GM21717 (cell line): ENCODE measurements at regions not wholly inside any gene's neighbourhood (a gene's known extent, or its start where the extent isn't known, plus 50 kb on each side); places are given as distances from the start of the nearest gene placed in this dataset.
"Not testable (repeated sequence)": the region's sequence is repeated elsewhere in the genome, so short reads cannot be mapped to it uniquely, and the experiment has no call there.

Experiments
- ATAC-seq: cut with Tn5 transposase; IDR thresholded peaks from one replicate; pipeline ENCODE4 v1.9.1; 2021; ENCODE audit warnings: mild to moderate bottlenecking, moderate library complexity; ENCODE audit not compliant: unreplicated experiment

DNA sequence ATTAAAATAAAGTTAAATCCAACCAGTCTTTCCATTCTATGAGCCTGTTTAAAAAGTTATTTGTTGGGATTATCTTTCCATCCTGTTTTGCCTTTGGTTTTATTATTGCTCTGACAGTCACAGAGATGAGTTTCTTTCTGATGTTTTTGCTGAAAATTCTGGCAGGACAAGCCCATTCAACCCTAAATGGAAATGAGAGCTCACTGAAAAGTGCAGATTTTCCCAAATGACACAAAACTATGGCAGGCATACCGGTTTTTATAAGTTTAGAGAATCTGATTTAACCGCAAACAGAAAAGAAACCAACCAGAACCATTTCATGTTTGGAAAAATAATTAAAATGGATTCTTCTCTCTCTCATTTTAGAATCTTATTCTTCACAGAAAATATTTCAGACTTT, 238.1 kb upstream of the SGO1 start:
- no peak for ATAC-seq

DNA sequence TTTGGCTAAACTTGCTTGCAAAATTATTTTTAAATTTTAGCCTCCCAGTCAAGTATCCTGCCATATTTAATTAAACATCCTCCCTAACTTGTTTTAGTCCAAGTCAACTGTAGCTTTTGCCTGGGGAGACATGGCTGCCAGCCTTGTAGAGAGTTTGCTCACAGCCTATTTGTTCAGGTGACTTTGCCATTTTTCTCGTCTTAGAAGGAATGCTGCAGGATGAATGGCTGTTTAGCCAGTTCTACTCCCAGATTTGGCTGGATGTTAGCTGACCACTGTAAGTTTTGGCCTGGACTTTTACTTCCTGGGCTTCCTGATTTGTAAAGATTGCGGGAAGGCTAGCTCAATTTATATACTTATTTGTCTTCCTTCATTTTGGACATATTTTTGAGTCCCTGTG, 236.4 kb upstream of the SGO1 start:
- no peak for ATAC-seq

DNA sequence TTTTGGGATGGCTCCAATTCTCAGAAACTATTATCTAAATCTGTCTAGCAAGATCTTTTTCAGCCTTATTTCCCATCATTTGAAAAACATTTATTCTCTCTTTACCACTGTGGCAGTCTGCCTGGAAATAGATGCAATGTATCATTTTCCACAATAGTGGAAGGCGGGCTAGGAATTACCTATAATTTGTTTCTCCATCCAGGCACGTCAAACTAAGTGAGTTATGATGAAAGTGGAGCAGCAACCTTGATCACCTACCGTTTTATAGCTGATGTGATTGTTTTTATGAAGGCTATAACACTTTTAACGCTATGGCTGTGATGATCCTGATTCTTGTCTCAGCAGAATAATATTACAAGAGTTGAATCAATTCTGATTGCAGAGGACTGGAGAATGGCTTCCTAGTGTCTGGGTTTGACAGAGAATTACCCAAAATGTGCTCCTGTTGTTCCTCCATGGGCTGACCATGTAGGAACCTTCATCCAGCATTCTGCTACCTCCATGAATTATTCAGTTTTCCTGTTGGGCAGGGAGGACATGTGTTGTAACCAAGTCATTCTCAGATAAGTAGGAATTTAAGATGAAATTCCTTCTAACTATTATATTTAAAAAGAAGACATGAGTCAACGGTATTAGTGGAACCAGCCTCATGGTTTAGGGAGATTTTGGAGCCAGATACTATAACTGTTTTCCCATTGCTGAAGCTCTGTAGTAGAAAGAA, 231.5 kb upstream of the SGO1 start:
- ATAC-seq: no peak

DNA sequence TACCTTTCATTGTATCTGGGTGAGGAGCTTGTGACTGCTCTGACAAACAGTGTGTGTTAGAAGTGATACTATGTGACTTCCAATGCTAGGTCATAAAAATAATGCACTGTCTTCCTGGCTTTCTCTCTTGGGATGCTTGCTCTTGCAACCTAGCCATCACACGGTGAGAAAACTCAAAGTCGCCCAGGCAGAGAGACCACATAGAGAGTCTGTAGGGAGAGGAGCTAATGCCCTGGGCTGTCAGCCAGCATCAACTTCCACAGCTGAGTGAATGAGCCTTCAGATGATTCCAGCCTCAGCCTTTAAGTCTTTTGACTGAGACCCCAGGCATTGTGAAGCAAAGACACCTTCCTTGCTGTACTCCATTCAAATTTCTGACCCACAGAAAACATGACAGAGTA, 220.6 kb upstream of the SGO1 start:
- no peak for ATAC-seq

DNA sequence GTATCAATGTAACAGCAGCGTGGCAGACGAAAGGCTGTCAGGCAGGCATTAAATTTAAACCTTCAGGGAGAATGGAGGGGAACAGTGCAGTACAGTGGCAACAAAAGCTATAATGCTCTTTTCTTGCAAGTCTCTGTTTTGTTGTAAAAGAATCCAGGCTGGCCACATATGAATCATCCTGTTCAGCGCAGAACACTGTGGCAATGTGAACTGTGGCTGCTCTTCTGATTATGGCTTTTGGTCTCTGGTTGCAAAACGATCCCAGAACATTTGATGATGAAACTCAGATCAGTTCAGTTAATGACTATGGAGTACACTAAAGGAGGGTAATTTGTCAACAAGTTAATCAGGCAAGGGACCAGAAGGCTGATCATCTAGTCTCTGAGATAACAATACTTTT, 219.7 kb upstream of the SGO1 start:
- ATAC-seq: no peak

DNA sequence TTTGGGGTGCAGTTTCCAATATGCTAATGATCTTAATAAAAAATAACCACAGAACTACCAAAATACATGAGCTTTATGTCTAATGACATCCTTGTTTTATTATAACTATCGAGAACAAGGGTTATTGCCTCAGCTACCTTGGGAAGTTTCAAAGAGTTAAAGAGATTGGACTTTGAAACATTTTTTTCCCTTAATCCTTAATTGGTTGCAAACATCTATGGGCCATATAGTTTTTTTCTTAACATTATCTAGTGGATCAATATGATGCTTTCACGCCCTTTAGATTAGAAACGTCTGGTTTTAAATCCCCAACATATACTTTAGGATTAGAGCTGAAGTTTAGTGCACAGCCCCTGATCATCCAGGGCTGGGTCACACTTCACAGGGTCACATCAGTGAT, 219.2 kb upstream of the SGO1 start:
- ATAC-seq: no peak

DNA sequence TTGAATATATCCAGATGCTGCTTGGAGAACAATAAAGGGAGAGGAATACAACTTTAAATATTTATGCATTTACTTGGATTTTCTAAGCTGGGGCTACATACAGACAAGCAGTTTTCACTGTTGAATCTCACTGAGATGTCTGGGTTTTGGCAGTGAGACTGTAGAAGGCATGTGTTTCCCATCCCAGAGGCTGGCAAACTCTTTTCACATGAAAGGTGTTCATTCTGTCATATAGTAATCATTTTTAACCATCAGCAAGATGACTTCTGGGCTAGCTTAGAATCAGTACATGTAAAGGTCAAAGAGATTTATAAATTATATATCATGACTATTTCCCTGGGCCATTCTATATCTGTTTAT, 218.7 kb upstream of the SGO1 start:
- ATAC-seq: no peak

DNA sequence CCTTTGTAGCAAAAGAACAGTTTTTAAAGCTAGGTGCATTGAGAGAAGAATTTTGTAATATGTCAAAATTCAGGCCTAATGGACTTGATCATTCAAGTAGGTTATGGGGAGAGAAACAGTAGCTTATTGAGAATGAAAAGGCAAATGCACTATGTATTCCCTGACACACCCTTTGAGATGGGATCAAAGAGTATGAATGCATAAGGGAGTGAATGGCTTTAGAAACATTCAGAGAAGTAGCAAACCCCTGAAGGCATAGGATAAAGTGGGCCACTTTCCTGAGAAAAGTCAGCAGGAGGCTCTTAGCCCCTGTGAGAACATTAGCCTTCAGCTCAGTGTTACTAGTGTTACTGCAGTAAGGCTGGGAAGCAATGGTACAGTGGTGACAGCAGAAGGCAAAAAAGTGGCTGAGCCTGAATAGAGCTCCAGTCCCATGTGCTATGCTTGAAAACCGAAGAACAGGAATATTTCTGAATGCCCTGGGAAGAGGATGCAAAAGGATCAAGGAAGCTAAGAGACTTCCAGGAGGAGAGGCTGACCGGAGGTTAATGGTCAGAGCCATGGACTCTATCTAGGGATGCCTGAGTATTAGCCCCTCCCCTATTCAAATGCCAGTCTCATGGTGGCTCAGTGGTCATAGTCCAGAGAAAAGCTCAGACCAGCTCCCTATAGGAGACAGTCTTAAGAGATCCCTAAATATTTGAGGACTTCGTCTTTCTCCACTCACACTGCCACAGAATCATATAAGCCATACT, 218.2 kb upstream of the SGO1 start:
- ATAC-seq: no peak

DNA sequence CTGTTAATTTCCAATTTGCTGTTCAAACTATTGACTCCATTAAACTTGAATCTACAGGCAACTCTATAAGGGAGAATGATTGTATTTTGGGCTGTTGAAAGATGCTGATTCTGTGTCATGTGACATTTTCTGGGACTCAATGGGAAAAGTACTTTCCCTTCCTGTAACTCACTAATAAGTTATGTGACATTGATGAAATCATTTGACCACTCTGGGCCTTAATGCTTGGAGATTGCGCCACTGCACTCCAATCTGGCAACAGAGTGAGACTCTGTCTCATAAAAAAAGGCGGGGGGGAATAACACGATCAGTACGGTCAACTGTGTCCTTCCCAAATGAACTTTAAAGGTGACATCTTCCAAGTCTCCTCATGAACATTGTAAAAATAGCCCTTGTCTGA, 215.2 kb upstream of the SGO1 start:
- no peak for ATAC-seq

DNA sequence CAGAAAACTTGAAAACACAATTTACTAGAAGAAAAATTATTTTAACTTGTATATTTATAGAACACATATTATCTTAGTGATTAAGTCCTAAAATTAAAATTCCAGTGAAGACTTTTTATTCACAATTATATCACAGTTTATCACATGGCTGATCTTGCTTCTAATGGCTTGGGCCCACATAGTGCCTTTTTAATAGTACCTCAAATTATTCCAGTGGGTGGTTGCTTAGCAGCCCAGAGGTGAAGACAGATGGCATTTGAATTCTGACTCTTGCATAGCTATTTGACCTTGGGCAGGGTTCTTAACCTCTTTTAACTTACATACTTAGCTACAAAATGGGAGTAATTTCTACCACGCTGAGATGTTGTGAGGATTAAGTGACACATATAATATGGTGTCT, 214.7 kb upstream of the SGO1 start:
- no peak for ATAC-seq

DNA sequence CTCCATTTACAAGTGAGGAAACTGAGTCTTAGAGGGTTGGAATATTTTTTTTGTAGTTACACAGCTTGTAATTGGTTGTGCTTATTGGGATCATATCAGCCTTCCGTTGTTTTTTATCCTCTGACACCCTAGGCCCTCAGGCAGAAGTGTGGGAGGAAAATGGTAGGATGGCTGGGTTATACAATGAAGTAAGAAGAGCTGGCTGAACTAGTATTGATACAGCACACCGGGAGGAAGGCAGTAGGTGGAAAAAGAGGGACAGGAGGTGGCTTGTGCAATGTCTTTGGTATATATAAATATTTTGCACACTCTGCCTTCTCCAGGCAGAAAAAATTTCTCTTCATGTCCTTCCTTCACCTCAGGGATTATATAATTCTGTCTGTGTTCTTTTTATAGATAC, 214.3 kb upstream of the SGO1 start:
- no peak for ATAC-seq

DNA sequence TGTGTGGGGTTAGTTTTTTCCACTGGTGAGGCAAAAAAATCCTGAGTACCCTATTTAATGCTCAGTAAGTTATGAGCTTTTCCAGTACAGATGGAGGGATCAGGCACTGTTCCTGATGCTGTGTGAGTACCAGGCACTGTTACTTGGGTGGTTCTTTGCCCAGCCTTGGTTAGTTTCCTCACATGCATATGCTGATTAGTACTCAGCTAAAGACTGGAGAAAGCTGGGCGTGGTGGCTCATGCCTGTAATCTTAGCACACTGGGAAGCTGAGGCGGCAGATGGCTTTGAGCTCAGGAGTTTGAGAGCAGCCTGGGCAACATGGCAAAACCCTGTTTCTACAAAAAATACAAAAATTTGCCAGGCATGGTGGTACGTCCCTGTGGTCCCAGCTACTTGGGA, 210.3 kb upstream of the SGO1 start:
- no peak for ATAC-seq

DNA sequence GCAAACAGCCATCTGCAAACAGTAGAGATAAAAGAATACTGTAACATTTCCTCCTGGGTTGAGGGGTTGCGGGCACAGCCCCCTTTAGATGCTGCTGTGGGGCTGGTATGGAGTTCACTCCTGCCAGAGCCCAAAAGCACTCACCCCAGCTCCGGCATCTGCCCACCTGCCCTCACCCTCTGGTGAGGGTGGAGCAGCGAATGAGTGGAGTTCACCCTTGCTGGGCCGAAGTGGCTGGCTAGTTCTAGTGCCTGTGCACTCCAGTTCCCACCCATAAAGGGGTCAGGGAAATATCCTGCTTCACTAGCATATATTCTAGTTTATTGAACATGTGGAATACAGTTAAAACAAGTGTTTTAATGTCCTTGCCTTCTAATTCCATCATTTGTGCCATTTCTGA, 209.7 kb upstream of the SGO1 start:
- no peak for ATAC-seq

DNA sequence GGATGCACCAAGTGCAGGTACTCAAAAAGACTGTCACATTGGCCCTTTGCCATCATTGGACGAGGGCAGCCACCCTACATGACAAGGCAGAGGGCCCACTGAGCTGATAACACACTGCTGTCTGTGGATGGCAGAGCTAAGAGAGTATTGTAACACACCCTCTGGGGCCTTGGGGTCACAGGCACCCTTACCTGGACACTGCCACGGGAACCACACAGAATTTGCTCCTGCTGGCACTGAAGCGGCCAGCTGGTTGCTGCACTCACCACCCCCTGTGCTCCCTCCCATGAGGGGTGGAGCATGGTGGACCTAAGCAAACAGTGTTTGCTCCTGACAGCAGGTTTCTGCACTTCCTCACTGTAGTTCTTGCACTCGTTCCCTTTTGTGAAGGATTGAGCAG, 208.2 kb upstream of the SGO1 start:
- no peak for ATAC-seq

DNA sequence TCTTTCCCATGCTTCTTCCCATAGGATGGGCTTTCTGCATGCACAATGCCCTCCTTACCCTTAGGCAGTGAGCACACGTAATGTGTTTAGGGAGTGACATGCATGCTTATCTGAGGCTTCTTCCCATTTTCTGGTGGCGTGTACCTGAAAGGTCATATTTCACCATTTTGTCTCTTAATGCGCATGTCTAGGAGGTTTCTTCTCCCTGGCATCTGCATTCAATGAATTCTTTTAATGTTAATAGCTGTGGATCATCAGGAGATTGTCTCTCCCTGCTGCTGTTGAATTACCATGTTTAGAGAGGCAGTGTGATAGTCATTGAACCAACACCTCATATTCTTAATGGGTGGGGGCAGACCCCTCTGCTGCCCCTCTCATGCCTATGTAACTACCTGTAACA, 205.6 kb upstream of the SGO1 start:
- ATAC-seq: no peak

DNA sequence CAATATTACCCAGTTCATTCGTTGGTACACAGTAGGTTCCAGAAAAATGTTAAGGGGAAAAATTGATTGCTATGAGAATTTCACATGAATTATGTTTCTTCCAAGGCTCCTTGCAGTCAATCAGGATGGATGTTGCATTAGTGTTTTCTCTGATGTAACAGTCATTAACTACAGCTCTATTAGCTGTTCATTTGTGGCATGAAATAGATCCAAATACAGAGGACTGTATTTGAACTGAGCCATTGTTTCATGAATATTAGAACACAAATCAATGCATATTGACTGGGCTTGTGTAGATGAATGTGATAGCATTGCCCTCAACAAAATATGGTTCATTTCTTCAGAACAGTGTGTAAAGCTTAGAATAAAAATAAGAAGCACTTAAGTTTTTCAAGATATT, 203.0 kb upstream of the SGO1 start:
- ATAC-seq: no peak

DNA sequence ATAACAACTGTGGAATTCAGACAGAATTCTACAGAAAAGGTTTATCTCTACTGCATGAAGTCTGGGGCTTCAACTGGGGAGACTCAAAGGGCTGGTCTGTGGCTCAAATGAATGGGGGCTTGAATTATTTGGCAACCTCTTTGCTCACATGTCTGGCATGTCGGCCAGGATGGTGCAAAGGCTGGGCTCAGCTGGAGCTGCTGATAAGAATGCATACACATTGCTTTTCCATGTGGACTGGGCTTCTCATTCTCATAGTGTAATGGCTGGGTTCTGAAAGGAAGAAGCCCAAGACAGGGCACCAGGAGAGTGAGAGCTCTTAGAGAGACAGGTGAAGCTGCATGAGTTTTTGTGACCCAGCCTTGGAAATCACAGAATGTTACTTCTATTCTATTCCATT, 194.3 kb upstream of the SGO1 start:
- ATAC-seq: no peak

DNA sequence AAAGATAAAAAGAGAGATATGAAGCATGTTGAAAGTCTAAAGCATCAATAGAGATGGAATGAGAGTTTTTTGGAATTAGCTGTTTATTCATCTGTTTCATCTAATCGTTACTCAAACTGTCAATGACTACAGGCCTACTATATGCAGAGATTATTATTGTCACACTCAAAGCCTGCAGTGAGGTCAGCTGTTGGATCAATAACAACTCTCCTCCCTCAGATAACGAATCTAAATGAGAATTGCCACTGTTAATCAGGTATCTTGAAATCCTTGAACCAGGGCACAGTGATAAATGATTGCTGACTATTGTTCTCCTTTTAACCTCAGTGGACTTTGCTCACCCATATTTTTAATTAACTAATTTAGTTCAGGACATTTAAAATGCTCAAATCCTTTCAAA, 192.3 kb upstream of the SGO1 start:
- no peak for ATAC-seq

DNA sequence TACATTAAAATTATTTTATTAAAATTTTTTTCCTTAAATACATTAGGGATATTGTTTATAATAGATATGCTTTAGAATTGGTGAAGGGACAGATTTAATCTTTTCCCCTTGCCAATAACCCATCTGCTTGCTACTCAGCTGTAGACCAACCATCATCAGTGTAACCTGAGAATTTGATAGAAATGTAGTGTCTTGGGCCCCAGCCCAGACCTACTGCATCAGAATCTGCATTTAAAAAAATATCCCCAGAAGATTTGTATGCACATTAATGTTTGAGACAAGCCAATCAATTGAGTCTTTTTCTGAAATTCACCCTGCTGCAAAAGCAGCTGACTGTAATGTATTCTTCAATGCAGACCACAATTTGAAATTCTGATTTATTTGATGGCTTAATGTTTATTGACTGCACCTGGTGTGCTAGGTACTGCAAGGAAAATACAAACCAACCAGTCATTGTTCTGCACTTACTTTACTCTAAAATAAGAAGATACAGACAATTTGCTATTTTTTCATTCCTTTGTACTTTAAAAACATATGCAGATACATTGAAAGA, 190.7 kb upstream of the SGO1 start:
- no peak for ATAC-seq

DNA sequence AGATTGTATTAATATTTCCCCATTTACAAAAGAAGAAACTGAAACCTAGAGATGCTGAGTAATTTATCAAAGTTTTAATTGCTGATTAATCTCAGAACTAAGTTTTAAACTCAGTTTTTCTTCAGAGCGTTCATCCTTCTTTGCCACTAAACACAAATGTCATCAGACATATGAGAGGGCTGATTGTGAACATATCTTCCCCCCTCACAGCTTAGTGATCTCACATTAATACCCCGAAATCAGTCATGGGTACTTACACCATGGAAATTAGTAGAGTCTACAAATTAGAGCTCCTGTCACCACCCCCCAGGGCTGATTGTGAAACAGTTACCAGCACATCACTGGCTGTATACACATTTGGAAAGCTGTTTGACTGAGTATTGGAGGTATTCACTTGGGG, 189.3 kb upstream of the SGO1 start:
- peak; percentile 51 for ATAC-seq

DNA sequence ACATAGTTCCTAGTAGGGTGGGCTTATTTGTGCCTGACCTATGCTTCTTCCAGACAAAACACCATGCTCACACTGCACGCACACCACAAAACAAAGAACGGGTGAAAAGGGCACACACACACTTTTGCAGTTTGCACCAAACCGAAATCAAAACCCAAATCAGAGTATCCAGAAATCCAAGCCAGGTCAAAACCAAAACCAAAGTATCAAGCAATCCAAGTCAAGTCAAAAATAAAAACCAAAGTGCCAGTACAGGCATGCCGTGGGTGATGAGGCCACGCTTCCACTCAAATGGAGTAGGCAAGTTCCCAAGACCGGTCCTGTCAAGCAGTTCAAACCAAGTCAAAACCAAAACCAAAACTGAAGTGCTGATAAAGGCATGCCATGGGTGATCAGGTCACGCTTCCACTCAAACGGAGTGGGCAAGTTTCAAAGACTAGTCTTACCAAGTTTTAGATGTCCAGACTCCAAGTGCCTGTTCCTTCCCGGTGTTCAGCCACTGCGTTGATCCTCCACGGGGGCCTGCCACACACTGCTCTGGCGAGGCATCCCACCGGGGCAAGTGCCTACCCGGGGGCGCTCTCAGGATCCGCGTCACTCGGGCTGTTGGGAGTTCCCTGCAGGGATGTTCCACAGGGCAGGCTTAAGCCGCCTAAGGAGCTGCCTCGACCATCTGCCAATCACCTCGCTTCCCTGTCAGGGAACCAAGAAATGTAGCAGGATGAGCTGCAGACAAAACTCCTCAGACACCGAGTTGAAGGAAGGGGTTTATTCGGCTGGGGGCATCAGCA, 184.5 kb upstream of the SGO1 start:
- not testable (repeated sequence) for ATAC-seq

DNA sequence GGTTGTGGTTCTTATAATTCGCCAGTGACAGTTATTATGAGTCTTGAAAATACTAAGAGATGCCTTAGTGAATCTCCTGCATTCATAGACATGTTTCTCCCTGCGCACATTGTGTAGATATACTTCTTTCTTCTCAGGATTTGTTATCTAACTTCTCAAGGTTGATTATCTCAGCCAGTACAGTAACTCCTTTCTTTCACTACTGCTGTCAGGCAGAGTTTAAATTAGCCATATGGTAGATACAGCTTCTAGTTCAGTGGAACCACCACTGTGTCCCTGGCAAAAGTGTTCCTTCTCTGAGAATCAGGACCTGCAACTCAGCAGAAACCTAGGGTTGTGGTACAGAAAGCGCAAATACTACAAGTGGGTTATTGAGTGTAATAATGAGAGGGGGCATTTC, 175.0 kb upstream of the SGO1 start:
- no peak for ATAC-seq
